ENCODE measurements at regions not wholly inside any gene's neighbourhood (a gene's known extent, or its start where the extent isn't known, plus 50 kb on each side); places are given as distances from the start of the nearest gene placed in this dataset.
"Not testable (repeated sequence)": the region's sequence is repeated elsewhere in the genome, so short reads cannot be mapped to it uniquely, and the experiment has no call there.

GRCh38 chr4:60487118-60487761, 712.9 kb upstream of the ADGRL3 start:
- not testable (repeated sequence) for TF ChIP-seq CTCF, POLR2AphosphoS5, EP300 (IDR thresholded peaks at IDR 0.05)

Data from upper lobe of left lung (tissue), 4 donors.